Nephron (organoid): ENCODE measurements at regions not wholly inside any gene's neighbourhood (a gene's known extent, or its start where the extent isn't known, plus 50 kb on each side); places are given as distances from the start of the nearest gene placed in this dataset.
A peak's percentile ranks its signal among the peaks of the same experiment; 100 is the strongest.
"Not testable (repeated sequence)": the region's sequence is repeated elsewhere in the genome, so short reads cannot be mapped to it uniquely, and the experiment has no call there.

Source experiments
- H3K27ac Mint-ChIP-seq, 3 experiments: 2 replicates each; pipeline ENCODE4 v1.8.0; 2020; ENCODE audit warnings: mixed read lengths in 3 of 3, mild to moderate bottlenecking in 2 of 3, moderate library complexity in 1 of 3
- H3K27me3 Mint-ChIP-seq: 2 replicates; pipeline ENCODE4 v1.8.0; 2021; ENCODE audit warnings: low read depth, mild to moderate bottlenecking, moderate library complexity, mixed read lengths
- H3K36me3 Mint-ChIP-seq: 2 replicates; pipeline ENCODE4 v1.8.0; 2020; ENCODE audit warnings: low read depth, mixed read lengths
- H3K4me1 Mint-ChIP-seq: 2 replicates; pipeline ENCODE4 v1.8.0; 2020; ENCODE audit warnings: mixed read lengths
- H3K4me3 Mint-ChIP-seq, 3 experiments: 2 replicates each; pipeline ENCODE4 v1.8.0; 2020; ENCODE audit warnings: mild to moderate bottlenecking in 3 of 3, mixed read lengths in 3 of 3, moderate library complexity in 2 of 3
- H3K9me3 Mint-ChIP-seq: 2 replicates; pipeline ENCODE4 v1.8.0; 2020; ENCODE audit warnings: mixed read lengths
- TF ChIP-seq, protein P1 (sequence below), 3 experiments: fragments of 200-600 bp; sonication (generic); IDR thresholded peaks; one replicate each; pipeline ENCODE4 v1.5.0; 2021; ENCODE audit warnings: antibody characterized with exemption in 3 of 3; ENCODE audit not compliant: unreplicated experiment in 3 of 3

DNA sequence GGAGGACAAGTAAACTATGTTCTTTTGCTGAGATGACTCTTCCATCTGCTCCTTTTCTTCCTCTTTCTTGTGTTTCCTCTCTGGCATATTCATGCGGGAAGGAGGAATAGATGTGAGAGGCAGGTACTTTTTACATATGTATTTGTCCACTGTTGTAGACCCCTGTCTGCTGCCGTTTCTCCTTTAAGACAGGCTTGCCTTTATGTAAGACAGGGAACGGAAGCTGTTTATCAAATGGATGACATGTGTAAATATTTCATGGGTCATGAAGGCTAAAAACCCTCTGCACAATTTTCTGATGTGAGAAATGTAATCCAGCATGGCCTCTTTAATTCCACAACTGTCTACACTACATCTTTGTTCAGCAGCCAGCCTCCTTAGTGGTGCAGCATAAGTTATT lies 1525.5 kb upstream of the NUDT12 start:
- Mint-ChIP-seq H3K4me1 (no peaks in the 10 kb centered on the region), H3K27me3 (no peaks in the 10 kb centered on the region), H3K36me3 (no peaks in the 10 kb centered on the region), H3K4me3 (no peak overlapping the region), H3K27ac (peak overlapping the region in 2 of 3 experiments; percentile 2 to 57), H3K9me3 (peaks cover 16% of the 10 kb centered on the region)
- TF ChIP-seq, protein P1, sequence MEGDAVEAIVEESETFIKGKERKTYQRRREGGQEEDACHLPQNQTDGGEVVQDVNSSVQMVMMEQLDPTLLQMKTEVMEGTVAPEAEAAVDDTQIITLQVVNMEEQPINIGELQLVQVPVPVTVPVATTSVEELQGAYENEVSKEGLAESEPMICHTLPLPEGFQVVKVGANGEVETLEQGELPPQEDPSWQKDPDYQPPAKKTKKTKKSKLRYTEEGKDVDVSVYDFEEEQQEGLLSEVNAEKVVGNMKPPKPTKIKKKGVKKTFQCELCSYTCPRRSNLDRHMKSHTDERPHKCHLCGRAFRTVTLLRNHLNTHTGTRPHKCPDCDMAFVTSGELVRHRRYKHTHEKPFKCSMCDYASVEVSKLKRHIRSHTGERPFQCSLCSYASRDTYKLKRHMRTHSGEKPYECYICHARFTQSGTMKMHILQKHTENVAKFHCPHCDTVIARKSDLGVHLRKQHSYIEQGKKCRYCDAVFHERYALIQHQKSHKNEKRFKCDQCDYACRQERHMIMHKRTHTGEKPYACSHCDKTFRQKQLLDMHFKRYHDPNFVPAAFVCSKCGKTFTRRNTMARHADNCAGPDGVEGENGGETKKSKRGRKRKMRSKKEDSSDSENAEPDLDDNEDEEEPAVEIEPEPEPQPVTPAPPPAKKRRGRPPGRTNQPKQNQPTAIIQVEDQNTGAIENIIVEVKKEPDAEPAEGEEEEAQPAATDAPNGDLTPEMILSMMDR (IDR thresholded peaks at IDR 0.05; ENCODE audit: unreplicated experiment in 3 of 3), result no peak

DNA sequence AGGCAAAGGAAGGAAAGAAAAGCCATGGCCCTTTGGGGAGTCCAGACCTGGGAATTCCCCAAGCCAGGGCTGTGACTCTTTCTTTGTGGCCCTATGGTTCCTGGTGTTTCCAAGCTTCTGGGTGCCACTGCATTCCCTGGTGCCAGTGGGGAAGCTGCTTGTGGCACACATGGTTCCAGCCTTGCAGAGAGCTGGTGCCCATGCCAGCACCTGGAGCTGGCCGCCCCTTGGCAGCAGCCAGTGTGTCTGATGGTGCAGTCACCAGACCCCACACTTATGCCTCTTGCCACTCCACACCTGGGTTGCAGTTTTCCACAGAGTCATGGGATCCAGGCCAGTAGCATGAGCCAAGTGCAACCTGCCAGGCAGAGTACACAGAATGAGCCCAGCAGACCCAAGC lies 1495.3 kb upstream of the NUDT12 start:
- Mint-ChIP-seq H3K4me1 (no peaks in the 10 kb centered on the region), H3K4me3 (no peak overlapping the region), H3K9me3 (peaks cover 14% of the 10 kb centered on the region), H3K36me3 (no peaks in the 10 kb centered on the region), H3K27ac (no peak overlapping the region), H3K27me3 (no peaks in the 10 kb centered on the region)
- TF ChIP-seq, protein P1 (IDR thresholded peaks at IDR 0.05; ENCODE audit: unreplicated experiment in 3 of 3), result no peak

DNA sequence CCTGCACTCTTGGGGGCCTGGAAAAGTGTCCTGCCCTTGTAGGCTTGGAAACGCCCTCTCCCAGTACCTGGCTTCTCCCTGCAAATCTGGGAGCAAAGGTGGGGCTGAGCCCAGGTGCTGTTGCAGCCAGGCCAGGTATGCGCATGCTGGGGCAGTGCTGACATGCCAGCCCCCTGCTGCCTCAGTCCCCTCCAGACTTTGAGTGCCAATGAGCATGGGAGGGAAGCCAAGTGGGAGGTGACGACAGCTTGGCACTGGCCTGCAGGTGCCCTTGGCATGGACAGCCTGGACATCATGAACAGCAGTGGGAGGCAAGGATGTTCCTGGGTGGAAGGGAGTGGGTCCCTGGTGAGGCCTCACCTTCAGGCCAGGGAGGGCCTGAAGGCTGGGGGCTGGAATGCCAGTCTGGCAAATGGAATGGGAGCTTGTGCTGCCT lies 1494.4 kb upstream of the NUDT12 start:
- H3K27me3 Mint-ChIP-seq, result no peaks in the 10 kb centered on the region
- H3K4me1 Mint-ChIP-seq, result no peaks in the 10 kb centered on the region
- H3K36me3 Mint-ChIP-seq, result no peaks in the 10 kb centered on the region
- no peak overlapping the region for H3K27ac Mint-ChIP-seq
- TF ChIP-seq, protein P1 (IDR thresholded peaks at IDR 0.05; ENCODE audit: unreplicated experiment in 3 of 3), result no peak
- peaks cover 20% of the 10 kb centered on the region for H3K9me3 Mint-ChIP-seq
- H3K4me3 Mint-ChIP-seq, result no peak overlapping the region

DNA sequence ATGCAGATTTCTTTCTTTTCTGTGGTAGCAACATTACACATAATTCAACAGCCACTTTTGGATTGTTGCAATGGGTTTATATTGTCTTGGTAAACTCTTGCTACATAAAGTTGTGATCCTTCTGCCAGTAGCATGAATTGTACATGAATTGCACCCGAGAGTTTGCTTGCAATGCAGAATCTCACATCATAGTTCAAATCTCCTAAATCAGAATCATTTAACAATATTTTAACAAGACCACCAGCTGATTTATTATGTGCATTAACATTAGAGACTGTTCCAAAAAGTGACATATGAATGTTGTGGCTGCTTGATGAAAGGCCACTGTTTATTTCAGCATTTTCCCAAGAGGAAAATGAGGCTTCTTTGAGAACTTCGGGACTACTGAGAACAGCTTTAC lies 1491.8 kb upstream of the NUDT12 start:
- Mint-ChIP-seq H3K9me3 (peaks cover 33% of the 10 kb centered on the region), H3K27me3 (no peaks in the 10 kb centered on the region), H3K27ac (no peak overlapping the region), H3K4me3 (no peak overlapping the region), H3K36me3 (no peaks in the 10 kb centered on the region), H3K4me1 (no peaks in the 10 kb centered on the region)
- TF ChIP-seq, protein P1 (IDR thresholded peaks at IDR 0.05; ENCODE audit: unreplicated experiment in 3 of 3), result no peak

DNA sequence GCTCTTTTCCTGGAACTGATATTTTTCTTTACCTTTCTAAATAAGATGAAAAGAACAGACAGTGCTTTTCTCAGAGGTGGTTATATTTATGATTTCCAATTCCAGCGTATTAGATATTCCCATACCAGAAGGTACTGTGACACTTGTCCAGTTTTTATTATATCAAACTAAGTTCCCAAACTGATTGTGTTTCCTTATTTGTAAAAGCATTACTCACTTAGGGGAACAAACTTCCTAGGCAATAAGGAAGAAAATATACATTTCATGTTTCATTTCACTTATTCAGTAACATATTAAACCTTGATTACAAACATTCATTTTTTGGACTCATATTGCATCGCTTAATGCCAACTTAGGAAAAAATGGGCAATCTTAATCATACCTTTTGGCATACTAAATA lies 1480.0 kb upstream of the NUDT12 start:
- TF ChIP-seq, protein P1 (IDR thresholded peaks at IDR 0.05; ENCODE audit: unreplicated experiment in 3 of 3), result no peak
- Mint-ChIP-seq H3K9me3 (peaks cover 3% of the 10 kb centered on the region), H3K27ac (no peak overlapping the region), H3K4me1 (no peaks in the 10 kb centered on the region), H3K4me3 (no peak overlapping the region), H3K36me3 (no peaks in the 10 kb centered on the region), H3K27me3 (no peaks in the 10 kb centered on the region)

DNA sequence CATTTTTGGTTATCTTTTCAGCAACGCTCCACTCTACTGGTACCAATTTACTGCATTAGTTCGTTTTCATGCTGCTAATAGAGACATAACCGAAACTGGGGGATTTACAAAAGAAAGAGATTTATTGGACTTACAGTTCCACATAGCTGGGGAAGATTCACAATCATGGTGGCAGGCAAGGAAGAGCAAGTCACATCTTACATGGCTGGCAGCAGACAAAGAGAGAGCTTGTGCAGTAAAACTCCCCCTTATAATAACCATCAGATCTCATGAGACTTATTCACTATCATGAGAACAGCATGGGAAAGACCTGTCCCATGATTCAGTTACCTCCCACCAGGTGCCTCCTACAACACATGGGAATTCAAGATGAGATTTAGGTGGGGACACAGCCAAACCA lies 1474.2 kb upstream of the NUDT12 start:
- H3K27ac Mint-ChIP-seq, H3K4me1 Mint-ChIP-seq, H3K9me3 Mint-ChIP-seq, H3K36me3 Mint-ChIP-seq, H3K27me3 Mint-ChIP-seq, H3K4me3 Mint-ChIP-seq: not testable (repeated sequence)
